Muscle layer of colon (tissue), 2 donors: ENCODE measurements at regions not wholly inside any gene's neighbourhood (a gene's known extent, or its start where the extent isn't known, plus 50 kb on each side); places are given as distances from the start of the nearest gene placed in this dataset.

Source experiments
- H3K27ac ChIP-seq: one replicate; pipeline ENCODE4 v1.7.0; 2013; ENCODE audit warnings: low read depth, mild to moderate bottlenecking, low read length, moderate library complexity
- H3K27me3 ChIP-seq, 2 donors: one replicate each; pipeline ENCODE4 v1.7.0; 2013; ENCODE audit warnings: low read length in 2 of 2, mild to moderate bottlenecking in 2 of 2; ENCODE audit not compliant: insufficient read depth in 2 of 2, control insufficient read depth in 1 of 2
- H3K36me3 ChIP-seq: one replicate; pipeline ENCODE4 v1.7.0; 2013; ENCODE audit warnings: mild to moderate bottlenecking, low read length; ENCODE audit not compliant: insufficient read depth
- H3K4me1 ChIP-seq: one replicate; pipeline ENCODE4 v1.7.0; 2013; ENCODE audit warnings: mild to moderate bottlenecking, low read length; ENCODE audit not compliant: insufficient read depth
- H3K4me3 ChIP-seq, 2 donors: one replicate each; pipeline ENCODE4 v1.7.0; 2013; ENCODE audit warnings: low read length in 2 of 2, low read depth in 1 of 2, mild to moderate bottlenecking in 1 of 2, moderate library complexity in 1 of 2
- H3K9ac ChIP-seq: one replicate; pipeline ENCODE4 v1.7.0; 2013; ENCODE audit warnings: low read length
- H3K9me3 ChIP-seq: one replicate; pipeline ENCODE4 v1.7.0; 2013; ENCODE audit warnings: mild to moderate bottlenecking, low read length
- donor health status: abdominal sarcoma.
- donor health status: Adenocarcinoma of cecum.

- Histone ChIP-seq H3K27me3 (no peaks in the 10 kb centered on the region), H3K4me1 (peaks cover 37% of the 10 kb centered on the region), H3K27ac (no peak overlapping the region), H3K36me3 (no peaks in the 10 kb centered on the region), H3K4me3 (no peak overlapping the region), H3K9ac (no peak overlapping the region), H3K9me3 (no peaks in the 10 kb centered on the region)
Observed at GRCh38 chr13:97124915-97125809, 97.0 kb upstream of the MBNL2 start.

DNA sequence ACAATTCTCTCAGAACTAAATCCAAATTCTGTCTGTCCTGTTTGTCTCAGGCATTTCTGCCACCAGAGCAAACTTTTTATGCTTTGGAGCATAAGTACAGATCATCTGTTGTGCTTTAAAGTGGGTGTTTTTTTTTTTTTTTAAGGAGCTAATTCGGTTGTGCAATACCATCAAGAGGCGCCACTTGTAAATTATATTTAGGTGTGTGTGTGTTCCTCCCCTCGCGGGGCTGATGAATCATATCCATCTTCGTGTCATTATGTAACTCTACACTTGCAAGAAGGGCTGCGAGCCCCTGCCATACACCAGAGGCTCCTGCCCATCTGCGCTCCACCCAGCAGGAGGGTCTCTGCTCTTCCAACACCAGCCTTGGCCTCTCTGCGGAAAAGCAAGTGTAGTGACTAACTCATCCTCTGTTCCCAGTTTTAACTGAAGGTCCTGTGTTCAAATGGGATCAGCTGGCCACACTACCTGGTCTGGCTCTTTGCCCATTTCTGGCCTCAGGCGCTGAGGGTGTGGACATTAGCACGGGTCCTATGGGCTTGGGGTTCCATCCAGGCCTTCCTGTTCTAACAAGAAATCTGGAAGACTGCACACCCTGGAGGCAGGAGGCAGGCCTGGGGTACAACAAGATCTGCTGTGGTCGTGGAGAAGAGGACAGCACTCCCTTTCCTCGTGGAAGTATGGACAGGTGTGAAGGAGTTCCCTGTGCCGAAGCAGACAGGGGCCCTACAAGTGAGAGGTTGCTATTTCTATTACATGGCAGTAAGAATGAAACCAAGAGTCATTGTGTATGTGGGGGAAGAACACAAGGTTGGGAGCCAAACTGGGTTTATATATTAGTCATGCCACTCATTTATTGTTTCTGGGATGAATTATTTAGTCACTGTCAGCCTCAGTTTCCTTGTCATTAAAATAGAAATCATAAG, 96.1 kb upstream of the MBNL2 start:
- no peaks in the 10 kb centered on the region for H3K27me3 ChIP-seq
- no peaks in the 10 kb centered on the region for H3K36me3 ChIP-seq
- H3K4me1 ChIP-seq = peaks cover 37% of the 10 kb centered on the region
- no peak overlapping the region for H3K27ac ChIP-seq
- no peaks in the 10 kb centered on the region for H3K9me3 ChIP-seq
- no peak overlapping the region for H3K9ac ChIP-seq
- H3K4me3 ChIP-seq = no peak overlapping the region

DNA sequence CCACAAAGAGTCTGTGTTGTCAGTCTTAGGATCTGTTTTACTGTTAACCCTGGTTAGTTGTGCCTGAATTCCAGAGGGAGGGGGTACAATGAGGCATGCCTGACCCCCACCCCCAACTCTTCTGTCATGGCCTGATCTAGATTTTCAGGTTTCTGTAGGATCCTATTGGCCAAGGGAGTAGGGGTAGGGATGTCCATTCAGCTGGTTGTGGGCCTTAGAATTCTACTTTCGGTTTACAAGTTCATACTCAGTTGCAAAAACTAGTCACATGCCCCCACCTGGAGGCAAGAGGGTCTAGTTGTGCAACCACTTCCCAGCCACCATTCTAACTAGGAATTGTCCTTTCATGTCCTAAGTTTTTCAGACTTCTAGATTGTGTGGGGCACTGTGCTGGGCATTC, 94.3 kb upstream of the MBNL2 start:
- Histone ChIP-seq H3K4me3 (no peak overlapping the region), H3K9ac (no peak overlapping the region), H3K36me3 (no peaks in the 10 kb centered on the region), H3K27ac (no peak overlapping the region), H3K27me3 (no peaks in the 10 kb centered on the region), H3K4me1 (peaks cover 31% of the 10 kb centered on the region), H3K9me3 (no peaks in the 10 kb centered on the region)

DNA sequence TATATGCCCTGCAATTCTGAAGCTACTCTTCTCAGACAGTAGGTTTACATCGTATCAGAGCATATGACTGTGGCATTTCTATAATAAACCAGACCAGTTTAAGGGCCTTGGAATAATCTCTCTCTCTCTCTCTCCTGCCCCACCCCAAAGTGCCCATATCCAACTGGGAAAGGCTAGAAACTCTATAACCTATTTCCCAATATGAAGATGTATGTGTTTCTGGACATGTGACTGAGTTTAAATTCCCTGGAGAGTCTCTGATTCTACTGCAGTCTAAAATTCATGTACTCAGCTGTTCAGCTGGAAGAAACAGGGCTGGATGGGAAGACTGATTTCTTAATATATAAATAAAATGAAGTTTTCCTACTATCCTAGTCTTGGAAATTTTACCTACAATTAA, 91.9 kb upstream of the MBNL2 start:
- Histone ChIP-seq H3K27me3 (no peaks in the 10 kb centered on the region), H3K36me3 (no peaks in the 10 kb centered on the region), H3K4me1 (peaks cover 15% of the 10 kb centered on the region), H3K27ac (no peak overlapping the region), H3K4me3 (no peak overlapping the region), H3K9ac (no peak overlapping the region), H3K9me3 (no peaks in the 10 kb centered on the region)

- Histone ChIP-seq H3K27ac (no peak overlapping the region), H3K4me3 (no peak overlapping the region), H3K9ac (no peak overlapping the region), H3K27me3 (no peaks in the 10 kb centered on the region), H3K36me3 (no peaks in the 10 kb centered on the region), H3K9me3 (no peaks in the 10 kb centered on the region), H3K4me1 (peaks cover 5% of the 10 kb centered on the region)
Observed at GRCh38 chr13:97131447-97131846, 90.7 kb upstream of the MBNL2 start.

DNA sequence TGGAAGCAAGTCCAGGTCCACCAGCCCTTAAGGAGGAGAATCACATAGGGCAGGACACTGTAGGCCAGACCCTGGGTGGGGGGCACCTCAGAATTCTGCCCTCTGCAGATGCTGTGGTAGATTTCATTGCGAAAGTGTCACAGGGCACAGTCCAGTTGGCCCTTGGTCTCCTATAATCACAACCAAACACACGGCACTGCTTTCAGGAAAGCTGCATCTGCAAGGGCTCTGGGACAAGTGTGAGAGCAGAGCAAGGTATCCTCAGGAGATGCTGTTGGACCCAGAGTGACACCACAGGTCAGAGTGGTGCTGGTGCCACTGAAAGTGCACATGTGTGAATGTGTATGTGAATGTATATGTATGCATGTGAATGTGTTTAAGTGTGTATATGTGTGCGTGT, 88.6 kb upstream of the MBNL2 start:
- Histone ChIP-seq H3K4me3 (no peak overlapping the region), H3K9me3 (no peaks in the 10 kb centered on the region)

GRCh38 chr13:97133955-97134354, 88.2 kb upstream of the MBNL2 start:
- no peak overlapping the region for H3K9ac ChIP-seq
- no peaks in the 10 kb centered on the region for H3K9me3 ChIP-seq
- no peak overlapping the region for H3K27ac ChIP-seq
- H3K4me3 ChIP-seq = no peak overlapping the region
- no peaks in the 10 kb centered on the region for H3K36me3 ChIP-seq
- H3K27me3 ChIP-seq = no peaks in the 10 kb centered on the region
- H3K4me1 ChIP-seq = no peaks in the 10 kb centered on the region

More for the DNA sequence above, 88.6 kb upstream of the MBNL2 start:
- no peaks in the 10 kb centered on the region for H3K4me1 ChIP-seq
- H3K27me3 ChIP-seq = no peaks in the 10 kb centered on the region
- no peak overlapping the region for H3K9ac ChIP-seq
- no peak overlapping the region for H3K27ac ChIP-seq
- H3K36me3 ChIP-seq = no peaks in the 10 kb centered on the region

GRCh38 chr13:97134364-97135095, 87.6 kb upstream of the MBNL2 start:
- Histone ChIP-seq H3K36me3 (no peaks in the 10 kb centered on the region), H3K27me3 (no peaks in the 10 kb centered on the region), H3K4me1 (no peaks in the 10 kb centered on the region), H3K4me3 (no peak overlapping the region), H3K27ac (no peak overlapping the region), H3K9me3 (no peaks in the 10 kb centered on the region), H3K9ac (no peak overlapping the region)

GRCh38 chr13:97135883-97136282, 86.2 kb upstream of the MBNL2 start:
- no peak overlapping the region for H3K9ac ChIP-seq
- no peak overlapping the region for H3K27ac ChIP-seq
- H3K36me3 ChIP-seq = no peaks in the 10 kb centered on the region

GRCh38 chr13:97136418-97136817, 85.7 kb upstream of the MBNL2 start:
- no peak overlapping the region for H3K4me3 ChIP-seq
- no peaks in the 10 kb centered on the region for H3K9me3 ChIP-seq
- no peaks in the 10 kb centered on the region for H3K27me3 ChIP-seq
- no peaks in the 10 kb centered on the region for H3K36me3 ChIP-seq
- H3K4me1 ChIP-seq = peaks cover 5% of the 10 kb centered on the region
- H3K27ac ChIP-seq = no peak overlapping the region
- no peak overlapping the region for H3K9ac ChIP-seq

More at GRCh38 chr13:97135883-97136282, 86.2 kb upstream of the MBNL2 start:
- no peaks in the 10 kb centered on the region for H3K27me3 ChIP-seq
- no peaks in the 10 kb centered on the region for H3K9me3 ChIP-seq
- no peak overlapping the region for H3K4me3 ChIP-seq
- peaks cover under 1% of the 10 kb centered on the region for H3K4me1 ChIP-seq

- H3K4me1 ChIP-seq = peaks cover 12% of the 10 kb centered on the region
- no peak overlapping the region for H3K4me3 ChIP-seq
- no peak overlapping the region for H3K9ac ChIP-seq
- no peaks in the 10 kb centered on the region for H3K36me3 ChIP-seq
- H3K27ac ChIP-seq = no peak overlapping the region
- H3K27me3 ChIP-seq = no peaks in the 10 kb centered on the region
- no peaks in the 10 kb centered on the region for H3K9me3 ChIP-seq
Observed at GRCh38 chr13:97139691-97140090, 82.4 kb upstream of the MBNL2 start.
